Right atrium auricular region (tissue), 2 donors: ENCODE measurements at regions not wholly inside any gene's neighbourhood (a gene's known extent, or its start where the extent isn't known, plus 50 kb on each side); places are given as distances from the start of the nearest gene placed in this dataset.
A peak's percentile ranks its signal among the peaks of the same experiment; 100 is the strongest.

Source experiments
- DNase-seq: peaks from one replicate; pipeline ENCODE4 v3.0.0-alpha.2; 2019; ENCODE audit warnings: low spot score
- H3K27ac ChIP-seq, 2 donors: fragments of 200-600 bp; sonication (generic); 1 replicate in 1 of 2; 2 replicates in 1 of 2; pipeline ENCODE4 v1.5.1; 2016 to 2019
- H3K27me3 ChIP-seq, 2 donors: fragments of 200-600 bp; sonication (generic); one replicate each; pipeline versions ENCODE4 v1.5.1 to v1.6.0; 2017 to 2019
- H3K36me3 ChIP-seq: fragments of 200-600 bp; sonication (generic); one replicate; pipeline ENCODE4 v1.5.1; 2016
- H3K4me1 ChIP-seq, 2 donors: fragments of 200-600 bp; sonication (generic); one replicate each; pipeline versions ENCODE4 v1.5.1 to v1.6.0; 2017 to 2019
- H3K4me3 ChIP-seq, 2 donors: fragments of 200-600 bp; sonication (generic); 1 replicate in 1 of 2; 2 replicates in 1 of 2; pipeline ENCODE4 v1.5.1; 2017 to 2019; ENCODE audit warnings: mild to moderate bottlenecking in 1 of 2, moderate library complexity in 1 of 2
- H3K9me3 ChIP-seq, 2 donors: fragments of 200-600 bp; sonication (generic); one replicate each; pipeline ENCODE4 v1.5.1; 2019
- CTCF ChIP-seq, 2 donors: fragments of 200-600 bp; sonication (generic); IDR thresholded peaks; one replicate each; pipeline ENCODE4 v1.5.1; 2019; ENCODE audit warnings: antibody characterized with exemption in 2 of 2

GRCh38 chr15:69648212-69648611 lies 195.6 kb downstream of the RPLP1 start:
- Histone ChIP-seq H3K9me3 (no peaks in the 10 kb centered on the region), H3K27me3 (no peaks in the 10 kb centered on the region), H3K4me3 (no peak overlapping the region), H3K27ac (no peak overlapping the region), H3K36me3 (no peaks in the 10 kb centered on the region), H3K4me1 (peaks cover 0 to 3% of the 10 kb centered on the region in 2 donors)
- TF ChIP-seq CTCF (IDR thresholded peaks at IDR 0.05) = no peak
- no peak for DNase-seq

GRCh38 chr15:69648775-69649735 lies 196.4 kb downstream of the RPLP1 start:
- no peaks in the 10 kb centered on the region for H3K27me3 ChIP-seq
- H3K4me1 ChIP-seq = peaks cover 0 to 3% of the 10 kb centered on the region in 2 donors
- DNase-seq = no peak
- no peak for TF ChIP-seq CTCF (IDR thresholded peaks at IDR 0.05)
- H3K36me3 ChIP-seq = no peaks in the 10 kb centered on the region
- no peaks in the 10 kb centered on the region for H3K9me3 ChIP-seq
- no peak overlapping the region for H3K4me3 ChIP-seq
- no peak overlapping the region for H3K27ac ChIP-seq

- TF ChIP-seq CTCF (IDR thresholded peaks at IDR 0.05) = no peak
These were observed 199.7 kb downstream of the RPLP1 start for GRCh38 chr15:69652293-69652692.

GRCh38 chr15:69652751-69653305 lies 200.2 kb downstream of the RPLP1 start:
- no peak for DNase-seq

More at GRCh38 chr15:69652293-69652692, 199.7 kb downstream of the RPLP1 start:
- Histone ChIP-seq H3K36me3 (no peaks in the 10 kb centered on the region), H3K4me3 (no peak overlapping the region), H3K27me3 (no peaks in the 10 kb centered on the region), H3K9me3 (no peaks in the 10 kb centered on the region), H3K27ac (no peak overlapping the region), H3K4me1 (peaks cover 0 to 3% of the 10 kb centered on the region in 2 donors)
- DNase-seq = no peak

GRCh38 chr15:69653306-69653705 lies 200.7 kb downstream of the RPLP1 start:
- TF ChIP-seq CTCF (IDR thresholded peaks at IDR 0.05) = no peak
- Histone ChIP-seq H3K27ac (no peak overlapping the region), H3K4me1 (peaks cover 0 to 3% of the 10 kb centered on the region in 2 donors), H3K27me3 (no peaks in the 10 kb centered on the region), H3K9me3 (no peaks in the 10 kb centered on the region), H3K4me3 (no peak overlapping the region), H3K36me3 (no peaks in the 10 kb centered on the region)
- DNase-seq = no peak

More at GRCh38 chr15:69652751-69653305, 200.2 kb downstream of the RPLP1 start:
- no peaks in the 10 kb centered on the region for H3K27me3 ChIP-seq
- peaks cover 0 to 3% of the 10 kb centered on the region in 2 donors for H3K4me1 ChIP-seq
- H3K9me3 ChIP-seq = no peaks in the 10 kb centered on the region
- TF ChIP-seq CTCF (IDR thresholded peaks at IDR 0.05) = peak in 1 of 2 donors; percentile 29
- no peak overlapping the region for H3K4me3 ChIP-seq
- no peak overlapping the region for H3K27ac ChIP-seq
- H3K36me3 ChIP-seq = no peaks in the 10 kb centered on the region
